Pancreas (tissue), 10 donors: ENCODE measurements at regions not wholly inside any gene's neighbourhood (a gene's known extent, or its start where the extent isn't known, plus 50 kb on each side); places are given as distances from the start of the nearest gene placed in this dataset.
"Not testable (repeated sequence)": the region's sequence is repeated elsewhere in the genome, so short reads cannot be mapped to it uniquely, and the experiment has no call there.

ENCODE experiments used
- ATAC-seq, 4 donors: fragments of 200-7000 bp; cut with Tn5 transposase; one replicate each; pipeline versions ENCODE4 v1.8.0 to v1.9.1; 2020; ENCODE audit warnings: mild to moderate bottlenecking in 4 of 4, moderate library complexity in 4 of 4
- DNase-seq, 6 donors: peaks; one replicate each; pipeline ENCODE4 v3.0.0-alpha.2; 2020
- FAIRE-seq: peaks from 2 replicates; lab custom pipeline; 2012; peaks lifted over from hg19 to GRCh38; lab: Jason Lieb, UNC
- H3K27ac ChIP-seq, 4 donors: fragments of 200-600 bp; sonication (generic); 1 replicate in 3 of 4; 2 replicates in 1 of 4; pipeline versions ENCODE4 v1.5.0 to v1.8.0; 2020
- H3K27me3 ChIP-seq, 4 donors: fragments of 200-600 bp; one replicate each; pipeline ENCODE4 v1.8.0; 2021
- H3K36me3 ChIP-seq, 3 donors: fragments of 200-600 bp; sonication (generic) in 1 of 3; one replicate each; pipeline versions ENCODE4 v1.5.0 to v1.8.0; 2020 to 2021
- H3K4me1 ChIP-seq, 3 donors: fragments of 200-600 bp; one replicate each; pipeline ENCODE4 v1.8.0; 2021
- H3K4me3 ChIP-seq, 4 donors: fragments of 200-600 bp; sonication (generic) in 2 of 4; one replicate each; pipeline versions ENCODE4 v1.5.0 to v1.8.0; 2020 to 2021
- H3K9me3 ChIP-seq, 4 donors: fragments of 200-600 bp; one replicate each; pipeline ENCODE4 v1.8.0; 2021
- WGBS, 2 donors: extraction: QIAGEN DNeasy Blood & Tissue Kit; methylation state at CpG; one replicate each; pipeline ENCODE4 v1.1.7; 2013; 5-methylcytosine and 5-hydroxymethylcytosine counted together
- intact Hi-C, 3 donors: fragments of 100-400 bp; cut with DNase I; formaldehyde crosslinking; loops; one replicate each; pipeline versions ENCODE4 v1.11.1 to v1.14.2; 2022
- donor health status: healthy with polysubstance abuse.
- donor health status: DM: no; HTN: no; CAD: no; lungs with moderate emphysema.
- donor health status: DM: no; HTN: no; CAD: no.
- donor health status: control.
- donor health status: control.
- donor health status: Bipolar disorder and iron deficiency.
- donor health status: DM: yes; HTN: yes; CAD: no.
- donor health status: DM: no; HTN: no; CAD: no.
- donor health status: DM: no; HTN: no; CAD: no.
- donor health status: DM: yes; HTN: yes; CAD: no.

DNA sequence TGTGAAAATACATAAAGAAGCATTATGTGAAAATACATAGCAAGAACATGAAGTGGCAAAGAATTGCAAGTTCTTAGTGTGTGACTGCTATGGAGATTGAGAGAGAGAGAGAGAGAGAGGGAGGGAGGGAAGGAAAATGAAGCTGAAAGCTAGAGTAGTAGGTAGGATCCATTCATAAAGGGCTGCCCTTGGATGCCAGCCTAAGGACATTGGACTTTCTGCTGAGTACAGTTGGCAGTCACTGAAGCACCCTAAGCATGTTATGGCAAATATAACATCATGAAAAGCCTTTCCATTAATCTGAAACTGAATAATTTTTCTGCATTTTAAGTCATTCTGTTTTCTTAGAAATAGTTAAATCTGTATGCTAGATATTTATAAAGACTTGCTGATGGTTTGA, 333.4 kb upstream of the NBPF12 start:
- H3K36me3 ChIP-seq, H3K27me3 ChIP-seq, ATAC-seq, H3K9me3 ChIP-seq, DNase-seq, H3K4me1 ChIP-seq, intact Hi-C loops, H3K4me3 ChIP-seq, H3K27ac ChIP-seq, FAIRE-seq: not testable (repeated sequence)

GRCh38 chr1:146600720-146601307, 337.3 kb upstream of the NBPF12 start:
- H3K4me1 ChIP-seq, H3K9me3 ChIP-seq, H3K27ac ChIP-seq, DNase-seq, H3K4me3 ChIP-seq, intact Hi-C loops, ATAC-seq, H3K27me3 ChIP-seq, FAIRE-seq, H3K36me3 ChIP-seq: not testable (repeated sequence)
- 12 to 17% methylated on average over 1 of the region's 3 CpGs for WGBS, 2 donors

DNA sequence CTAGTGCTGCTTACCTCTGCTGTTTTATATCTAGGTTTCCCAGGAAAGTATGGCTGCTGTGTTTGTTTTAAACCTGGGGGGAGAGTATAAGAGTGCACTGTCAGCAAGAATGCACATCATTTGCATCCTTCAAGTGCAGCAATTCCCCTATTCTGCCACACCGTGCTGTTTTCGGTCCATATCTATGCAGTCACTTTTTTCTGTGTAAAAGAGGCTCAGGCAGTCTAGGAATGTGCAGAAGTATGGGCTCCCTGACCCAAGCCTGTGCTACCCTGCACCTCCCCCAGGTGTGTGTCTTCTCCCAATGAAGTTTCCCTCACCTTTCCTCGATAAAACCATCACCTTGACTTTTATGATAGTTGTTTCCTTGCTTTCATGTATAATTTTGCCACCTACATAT, 338.2 kb upstream of the NBPF12 start:
- H3K4me1 ChIP-seq, H3K27me3 ChIP-seq, H3K27ac ChIP-seq, H3K36me3 ChIP-seq, intact Hi-C loops, DNase-seq, H3K4me3 ChIP-seq, H3K9me3 ChIP-seq, FAIRE-seq, ATAC-seq: not testable (repeated sequence)
- WGBS, 2 donors: 69 to 83% methylated on average over 1 of the region's 3 CpGs

GRCh38 chr1:146581229-146581628, 352.4 kb upstream of the NOTCH2NLA start:
- H3K4me3 ChIP-seq, intact Hi-C loops, H3K9me3 ChIP-seq, H3K4me1 ChIP-seq, H3K36me3 ChIP-seq, FAIRE-seq, DNase-seq, H3K27me3 ChIP-seq, ATAC-seq, H3K27ac ChIP-seq: not testable (repeated sequence)
- 96 to 100% methylated on average over 1 of the region's 1 CpG for WGBS, 2 donors

DNA sequence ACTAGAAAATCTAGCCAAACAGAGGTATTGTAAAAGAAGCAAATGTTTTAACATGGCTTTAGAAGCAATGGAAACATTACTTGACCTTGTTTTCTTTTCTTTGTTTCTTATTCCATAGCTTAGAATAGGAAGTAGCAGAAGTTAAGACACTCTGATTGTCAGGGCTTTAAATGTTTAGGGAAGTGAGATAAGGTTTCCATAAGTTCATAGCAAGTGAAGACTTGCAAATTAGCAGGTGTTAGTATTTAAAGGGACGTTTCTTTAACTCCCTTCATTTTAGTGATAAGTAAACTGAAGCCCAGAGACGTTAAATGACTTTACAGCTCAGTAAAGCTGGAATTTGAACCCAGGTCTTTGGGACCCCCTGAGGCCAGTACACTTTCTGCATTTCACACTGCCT, 338.7 kb upstream of the NOTCH2NLA start:
- H3K27me3 ChIP-seq, H3K9me3 ChIP-seq, H3K36me3 ChIP-seq, H3K4me3 ChIP-seq, DNase-seq, H3K4me1 ChIP-seq, ATAC-seq, H3K27ac ChIP-seq, FAIRE-seq, intact Hi-C loops: not testable (repeated sequence)
- 14 to 67% methylated on average over 1 of the region's 2 CpGs for WGBS, 2 donors

DNA sequence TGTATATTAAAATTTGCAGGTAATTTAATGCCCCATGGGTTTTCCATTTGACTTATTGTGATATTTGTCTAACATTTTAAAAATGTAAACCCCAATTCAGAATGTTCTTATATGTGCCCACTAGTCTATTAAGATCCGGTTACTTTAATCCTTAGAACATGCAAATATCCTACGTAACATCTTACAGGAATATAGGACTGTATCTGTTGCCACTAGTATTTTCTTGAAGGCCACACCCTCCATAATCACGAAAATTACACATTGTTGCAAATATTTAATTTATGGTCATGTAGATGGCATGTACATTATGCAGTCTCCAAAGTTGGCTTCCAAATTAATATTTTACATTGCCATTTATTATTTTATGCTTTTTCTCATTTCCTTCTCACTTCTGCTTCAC, 329.2 kb upstream of the NOTCH2NLA start:
- H3K4me3 ChIP-seq, DNase-seq, FAIRE-seq, H3K36me3 ChIP-seq, H3K27me3 ChIP-seq, intact Hi-C loops, H3K4me1 ChIP-seq, ATAC-seq, H3K9me3 ChIP-seq, H3K27ac ChIP-seq: not testable (repeated sequence)
- WGBS, 2 donors: 85 to 100% methylated on average over 2 to 3 of the region's 3 CpGs

DNA sequence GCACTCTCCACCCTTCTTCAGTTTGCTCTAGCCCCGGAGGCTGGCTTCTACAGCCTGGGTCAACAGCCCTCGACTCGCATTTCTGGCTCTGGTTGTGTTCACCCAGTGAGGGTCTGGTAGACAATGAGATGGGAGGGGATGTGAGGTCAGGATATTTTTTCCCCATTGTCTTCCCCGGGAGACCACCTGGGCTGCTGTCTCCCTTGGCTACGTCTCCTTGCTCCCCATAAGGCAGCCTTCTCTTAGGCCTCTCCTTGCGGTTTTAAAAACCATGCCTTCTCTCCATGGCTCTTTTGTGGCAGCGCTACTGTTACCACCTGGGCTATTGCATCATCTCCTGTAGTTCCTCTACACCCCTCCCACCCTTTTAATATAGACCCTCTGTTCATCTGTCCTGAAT, 327.6 kb upstream of the NOTCH2NLA start:
- FAIRE-seq, intact Hi-C loops: not testable (repeated sequence)

GRCh38 chr1:146552414-146552813, 323.6 kb upstream of the NOTCH2NLA start:
- WGBS, 2 donors: 86 to 93% methylated on average over 2 to 3 of the region's 3 CpGs
- FAIRE-seq, ATAC-seq: not testable (repeated sequence)

More for the DNA sequence above, 327.6 kb upstream of the NOTCH2NLA start:
- ATAC-seq, H3K4me3 ChIP-seq, H3K27ac ChIP-seq, H3K36me3 ChIP-seq, DNase-seq, H3K27me3 ChIP-seq, H3K4me1 ChIP-seq, H3K9me3 ChIP-seq: not testable (repeated sequence)
- WGBS, 2 donors: 67 to 81% methylated on average over 2 of the region's 7 CpGs

GRCh38 chr1:146548684-146549083, 319.9 kb upstream of the NOTCH2NLA start:
- FAIRE-seq: not testable (repeated sequence)
- 92 to 97% methylated on average over 7 to 8 of the region's 9 CpGs for WGBS, 2 donors

More at GRCh38 chr1:146552414-146552813, 323.6 kb upstream of the NOTCH2NLA start:
- H3K36me3 ChIP-seq, H3K27me3 ChIP-seq, H3K9me3 ChIP-seq, DNase-seq, H3K4me1 ChIP-seq, H3K27ac ChIP-seq, intact Hi-C loops, H3K4me3 ChIP-seq: not testable (repeated sequence)

GRCh38 chr1:146546189-146546588, 317.4 kb upstream of the NOTCH2NLA start:
- H3K4me1 ChIP-seq, intact Hi-C loops, H3K36me3 ChIP-seq, FAIRE-seq, H3K4me3 ChIP-seq, ATAC-seq, H3K9me3 ChIP-seq, H3K27ac ChIP-seq, DNase-seq, H3K27me3 ChIP-seq: not testable (repeated sequence)
- 92 to 100% methylated on average over 1 of the region's 1 CpG for WGBS, 2 donors

More at GRCh38 chr1:146548684-146549083, 319.9 kb upstream of the NOTCH2NLA start:
- H3K36me3 ChIP-seq, ATAC-seq, H3K9me3 ChIP-seq, H3K4me1 ChIP-seq, H3K4me3 ChIP-seq, H3K27ac ChIP-seq, DNase-seq, intact Hi-C loops, H3K27me3 ChIP-seq: not testable (repeated sequence)

DNA sequence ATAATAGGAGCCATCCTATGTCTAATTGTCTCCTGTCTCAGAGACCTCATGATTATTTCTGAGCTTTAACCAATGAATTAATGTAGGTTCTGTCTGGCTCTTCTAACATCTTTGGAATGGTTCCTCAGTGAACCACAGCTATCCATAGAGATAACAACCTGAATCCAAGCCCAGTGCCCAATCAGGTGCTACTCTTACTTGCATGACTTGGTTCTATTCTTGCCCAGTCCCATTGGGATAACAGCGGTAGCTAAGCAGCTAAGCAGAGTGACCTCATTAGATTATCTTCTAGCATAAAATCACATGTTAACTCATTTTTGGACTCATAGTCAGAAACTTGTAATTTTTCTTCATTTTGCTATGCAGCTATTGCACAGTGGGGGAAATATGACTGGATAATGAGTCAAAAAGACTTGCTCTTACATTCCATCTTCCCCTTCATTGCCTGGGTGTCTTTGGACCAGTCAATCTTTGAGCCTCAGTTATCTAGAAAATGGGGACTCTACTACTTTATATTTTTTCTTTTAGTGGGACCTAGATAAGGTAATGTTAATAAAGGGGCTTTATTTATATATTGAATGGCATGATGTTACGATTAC, 309.1 kb upstream of the NOTCH2NLA start:
- H3K4me3 ChIP-seq, H3K27ac ChIP-seq, FAIRE-seq, intact Hi-C loops, H3K4me1 ChIP-seq, DNase-seq, H3K27me3 ChIP-seq, H3K36me3 ChIP-seq, ATAC-seq, H3K9me3 ChIP-seq: not testable (repeated sequence)
- WGBS, 2 donors: 80% methylated on average over 1 of the region's 2 CpGs; no CpG with 5 or more reads in 1 of the 2 donors

DNA sequence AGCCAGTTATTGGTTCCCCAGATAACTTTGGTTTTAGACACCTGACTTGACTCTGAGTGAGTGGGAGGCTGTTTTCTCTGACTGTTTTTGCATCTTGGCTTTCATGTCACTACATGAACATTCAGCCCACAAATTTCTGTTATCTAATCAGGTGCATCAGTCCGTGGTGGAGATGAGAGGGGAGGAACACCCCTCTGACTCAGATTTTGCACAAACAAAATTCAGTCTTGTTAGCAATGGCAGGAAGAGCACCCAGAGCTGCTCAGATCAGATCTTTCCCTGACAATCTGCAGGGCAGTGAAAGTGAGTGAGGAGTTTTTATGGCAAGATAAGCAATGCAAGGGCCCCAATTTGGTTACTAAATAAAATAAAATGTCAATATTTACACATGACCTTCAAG, 307.2 kb upstream of the NOTCH2NLA start:
- H3K27me3 ChIP-seq, H3K9me3 ChIP-seq, FAIRE-seq, H3K36me3 ChIP-seq, H3K4me3 ChIP-seq, intact Hi-C loops, H3K27ac ChIP-seq, H3K4me1 ChIP-seq, ATAC-seq, DNase-seq: not testable (repeated sequence)
- WGBS, 2 donors: no CpG with 5 or more reads among the region's 1 CpG
